Endothelial cell (in vitro differentiated cells): ENCODE measurements at regions not wholly inside any gene's neighbourhood (a gene's known extent, or its start where the extent isn't known, plus 50 kb on each side); places are given as distances from the start of the nearest gene placed in this dataset.

Experiments used
- DNase-seq: peaks from one replicate; pipeline ENCODE4 v3.0.0; 2021; ENCODE audit warnings: low spot score
- H3K27ac Mint-ChIP-seq: one replicate; pipeline ENCODE4 v1.8.0; 2021; ENCODE audit warnings: mixed read lengths, inconsistent platforms; ENCODE audit not compliant: unreplicated experiment
- H3K27me3 Mint-ChIP-seq: one replicate; pipeline ENCODE4 v1.8.0; 2021; ENCODE audit warnings: mild to moderate bottlenecking, moderate library complexity, mixed read lengths, inconsistent platforms; ENCODE audit not compliant: unreplicated experiment
- H3K36me3 Mint-ChIP-seq: one replicate; pipeline ENCODE4 v1.8.0; 2021; ENCODE audit warnings: mild to moderate bottlenecking, low read depth, mixed read lengths, inconsistent platforms; ENCODE audit not compliant: unreplicated experiment
- H3K4me1 Mint-ChIP-seq: one replicate; pipeline ENCODE4 v1.8.0; 2021; ENCODE audit warnings: mild to moderate bottlenecking, mixed read lengths, inconsistent platforms; ENCODE audit not compliant: unreplicated experiment
- H3K4me3 Mint-ChIP-seq: one replicate; pipeline ENCODE4 v1.8.0; 2021; ENCODE audit warnings: mild to moderate bottlenecking, mixed read lengths, inconsistent platforms; ENCODE audit not compliant: unreplicated experiment
- H3K9me3 Mint-ChIP-seq: one replicate; pipeline ENCODE4 v1.8.0; 2021; ENCODE audit warnings: mixed read lengths, inconsistent platforms; ENCODE audit not compliant: unreplicated experiment
- CTCF ChIP-seq: fragments of 200-600 bp; sonication (generic); IDR thresholded peaks from one replicate; pipeline ENCODE4 v1.5.0; 2021; ENCODE audit warnings: antibody characterized with exemption; ENCODE audit not compliant: unreplicated experiment

GRCh38 chr16:51629576-51629975 lies 478.5 kb upstream of the SALL1 start:
- H3K27ac Mint-ChIP-seq: no peak overlapping the region
- peaks cover 5% of the 10 kb centered on the region for H3K36me3 Mint-ChIP-seq
- no peaks in the 10 kb centered on the region for H3K9me3 Mint-ChIP-seq
- DNase-seq: no peak
- no peak for TF ChIP-seq CTCF
- no peak overlapping the region for H3K4me3 Mint-ChIP-seq
- H3K27me3 Mint-ChIP-seq: no peaks in the 10 kb centered on the region
- peaks cover 16% of the 10 kb centered on the region for H3K4me1 Mint-ChIP-seq

- no peak for TF ChIP-seq CTCF
- no peak for DNase-seq
- Mint-ChIP-seq H3K9me3 (no peaks in the 10 kb centered on the region), H3K27ac (no peak overlapping the region), H3K36me3 (peaks cover 5% of the 10 kb centered on the region), H3K4me3 (no peak overlapping the region), H3K4me1 (peaks cover 28% of the 10 kb centered on the region), H3K27me3 (peaks cover 3% of the 10 kb centered on the region)
Observed at GRCh38 chr16:51624080-51624775, 473.2 kb upstream of the SALL1 start.

- H3K27ac Mint-ChIP-seq: no peak overlapping the region
- H3K4me1 Mint-ChIP-seq: peaks cover 24% of the 10 kb centered on the region
- H3K4me3 Mint-ChIP-seq: no peak overlapping the region
- no peaks in the 10 kb centered on the region for H3K9me3 Mint-ChIP-seq
- DNase-seq: no peak
- no peak for TF ChIP-seq CTCF
- peaks cover 3% of the 10 kb centered on the region for H3K27me3 Mint-ChIP-seq
- no peaks in the 10 kb centered on the region for H3K36me3 Mint-ChIP-seq
Observed at GRCh38 chr16:51621610-51622009, 470.5 kb upstream of the SALL1 start.

GRCh38 chr16:51615141-51615540 lies 464.1 kb upstream of the SALL1 start:
- Mint-ChIP-seq H3K4me3 (no peak overlapping the region), H3K27ac (no peak overlapping the region), H3K9me3 (no peaks in the 10 kb centered on the region), H3K4me1 (peaks cover 2% of the 10 kb centered on the region), H3K27me3 (no peaks in the 10 kb centered on the region), H3K36me3 (no peaks in the 10 kb centered on the region)
- TF ChIP-seq CTCF: no peak
- DNase-seq: no peak

- Mint-ChIP-seq H3K9me3 (no peaks in the 10 kb centered on the region), H3K36me3 (no peaks in the 10 kb centered on the region), H3K27ac (no peak overlapping the region), H3K4me3 (no peak overlapping the region), H3K4me1 (no peaks in the 10 kb centered on the region), H3K27me3 (no peaks in the 10 kb centered on the region)
- no peak for TF ChIP-seq CTCF
- no peak for DNase-seq
Observed at GRCh38 chr16:51607201-51607651, 456.2 kb upstream of the SALL1 start.
